ENCODE measurements at regions not wholly inside any gene's neighbourhood (a gene's known extent, or its start where the extent isn't known, plus 50 kb on each side); places are given as distances from the start of the nearest gene placed in this dataset.

- no peak for DNase-seq
Measured at GRCh38 chr10:124283949-124284250, 134.8 kb downstream of the OAT start.

- no peak for DNase-seq
Measured at GRCh38 chr10:124283215-124283948, 135.3 kb downstream of the OAT start.

GRCh38 chr10:124282326-124282725, 136.4 kb downstream of the OAT start:
- no peak for DNase-seq

GRCh38 chr10:124281666-124282065, 137.1 kb downstream of the OAT start:
- no peak for DNase-seq

- DNase-seq: no peak
Measured at GRCh38 chr10:124280916-124281315, 137.8 kb downstream of the OAT start.

GRCh38 chr10:124279882-124280281, 138.8 kb downstream of the OAT start:
- DNase-seq: no peak

GRCh38 chr10:124279298-124279697, 139.4 kb downstream of the OAT start:
- DNase-seq: no peak

- no peak for DNase-seq
Measured at GRCh38 chr10:124278356-124278755, 140.4 kb downstream of the OAT start.

- DNase-seq: no peak
Measured at GRCh38 chr10:124273141-124273540, 145.6 kb downstream of the OAT start.

- no peak for DNase-seq
Measured at GRCh38 chr10:124271676-124272075, 147.0 kb downstream of the OAT start.

GRCh38 chr10:124270530-124271327, 148.0 kb downstream of the OAT start:
- no peak for DNase-seq

GRCh38 chr10:124268976-124269375, 149.7 kb downstream of the OAT start:
- no peak for DNase-seq

- no peak for DNase-seq
Measured at GRCh38 chr10:124267911-124268549, 150.7 kb downstream of the OAT start.

GRCh38 chr10:124267231-124267885, 151.4 kb downstream of the OAT start:
- DNase-seq: no peak

- DNase-seq: no peak
Measured at GRCh38 chr10:124266468-124267230, 152.1 kb downstream of the OAT start.

- DNase-seq: no peak
Measured at GRCh38 chr10:124265776-124266467, 152.8 kb downstream of the OAT start.

- DNase-seq: no peak
Measured at GRCh38 chr10:124265391-124265745, 153.4 kb downstream of the OAT start.

- DNase-seq: no peak
Measured at GRCh38 chr10:124264711-124265390, 153.9 kb downstream of the OAT start.

- no peak for DNase-seq
Measured at GRCh38 chr10:124264271-124264670, 154.5 kb downstream of the OAT start.

- no peak for DNase-seq
Measured at GRCh38 chr10:124263726-124264125, 155.0 kb downstream of the OAT start.

GRCh38 chr10:124262971-124263370, 155.8 kb downstream of the OAT start:
- DNase-seq: no peak
